GM18870 (cell line): ENCODE measurements at regions not wholly inside any gene's neighbourhood (a gene's known extent, or its start where the extent isn't known, plus 50 kb on each side); places are given as distances from the start of the nearest gene placed in this dataset.
"Not testable (repeated sequence)": the region's sequence is repeated elsewhere in the genome, so short reads cannot be mapped to it uniquely, and the experiment has no call there.

Experiments
- ATAC-seq: cut with Tn5 transposase; IDR thresholded peaks from one replicate; pipeline ENCODE4 v1.9.1; 2021; ENCODE audit warnings: moderate library complexity; ENCODE audit not compliant: unreplicated experiment

DNA sequence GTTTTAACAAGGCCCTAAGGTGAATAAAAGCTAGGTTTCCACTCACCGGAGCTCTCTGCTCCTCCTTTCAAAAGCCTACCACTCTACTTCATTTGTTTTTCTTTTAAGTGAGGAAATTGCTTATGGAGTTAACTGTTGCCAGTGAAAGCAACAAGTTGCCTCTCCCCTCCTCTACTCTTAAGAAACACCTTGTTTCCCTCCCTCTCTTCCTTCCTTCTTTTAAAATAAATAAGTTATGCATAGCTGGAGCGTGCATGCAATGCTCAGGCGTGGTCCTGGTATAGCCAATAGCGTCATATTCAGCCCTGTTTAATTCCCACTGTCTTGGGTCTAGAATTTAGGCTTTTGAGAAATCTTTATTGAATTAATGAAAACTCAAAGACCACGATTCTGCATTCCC, 101.1 kb upstream of the IGF1R start:
- no peak for ATAC-seq

DNA sequence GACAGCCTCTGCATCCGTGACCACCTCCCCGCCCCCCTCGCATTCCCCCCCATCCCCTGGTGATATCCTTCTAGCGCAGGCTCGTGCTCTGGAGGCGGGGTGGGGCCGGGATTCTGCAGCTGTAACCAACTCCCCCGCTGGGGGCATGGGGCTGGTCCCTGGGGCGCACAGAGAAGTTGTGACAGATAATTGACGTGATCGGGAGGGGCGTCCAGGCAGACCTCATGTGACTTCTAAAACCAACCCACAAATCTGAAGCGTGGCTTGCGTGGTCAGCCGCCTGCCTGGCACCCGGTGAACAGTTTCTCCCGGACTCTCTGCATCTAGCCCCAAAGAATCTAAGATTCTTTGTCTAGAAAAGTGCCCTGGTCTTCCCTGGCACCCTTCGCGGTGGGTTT, 100.6 kb upstream of the IGF1R start:
- ATAC-seq: no peak

DNA sequence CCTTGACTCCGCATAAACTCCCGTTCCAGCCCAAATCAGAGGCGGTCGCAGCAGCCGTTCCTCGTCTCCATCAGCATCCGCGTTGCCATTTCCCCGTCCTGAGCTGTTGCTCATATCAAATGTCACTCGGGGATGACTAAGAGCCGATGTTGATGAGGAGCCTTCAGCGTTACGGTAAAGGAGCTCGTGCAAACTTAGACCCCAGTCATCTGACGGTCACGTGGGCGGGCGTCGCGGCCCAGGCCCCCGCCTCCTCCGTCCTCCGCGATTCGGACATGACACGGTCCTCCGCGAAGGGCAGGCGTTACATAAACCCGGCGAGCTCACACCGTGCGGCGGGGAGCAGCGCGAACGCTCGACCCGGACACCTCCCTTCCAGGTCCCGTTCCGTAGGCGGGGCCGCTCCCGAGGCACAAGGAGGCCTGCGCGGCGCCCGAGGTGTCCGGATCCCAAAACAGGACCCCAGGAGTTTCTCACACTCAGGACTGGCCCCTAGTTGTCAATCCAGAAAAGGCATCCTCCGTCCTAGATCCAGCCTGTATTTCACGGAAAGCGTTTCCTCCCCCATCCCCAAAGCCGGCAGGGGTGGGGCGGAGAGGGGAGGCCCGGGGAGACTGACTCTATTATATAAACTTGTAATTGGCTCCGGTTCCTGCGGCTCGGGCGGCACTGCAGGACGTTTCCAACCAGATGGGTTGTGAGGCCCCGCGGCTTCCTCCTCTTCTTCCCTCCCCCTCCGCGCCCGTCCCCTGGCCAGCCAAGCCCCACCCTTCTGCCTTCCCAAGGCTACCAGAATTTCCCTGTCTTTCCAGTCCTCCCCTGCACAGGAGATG, 100.0 kb upstream of the IGF1R start:
- ATAC-seq: no peak

DNA sequence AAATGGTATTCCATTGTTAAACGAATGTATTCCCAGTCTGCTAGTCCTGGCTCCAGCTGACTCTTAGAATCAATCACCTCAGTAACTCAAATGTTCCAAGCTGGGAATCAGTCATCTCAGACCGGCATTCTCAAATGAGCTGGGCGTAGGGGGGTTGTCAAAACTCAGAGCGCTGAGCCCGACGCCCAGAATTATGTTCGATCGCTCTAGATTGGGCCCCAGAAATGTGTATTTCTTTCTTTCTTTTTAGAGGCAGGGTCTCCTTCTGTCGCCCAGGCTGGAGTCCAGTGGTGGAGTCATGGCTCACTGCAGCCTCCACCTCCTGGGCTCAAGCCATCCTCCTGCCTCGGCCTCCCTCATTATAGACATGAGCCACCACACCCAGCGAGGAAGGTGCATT, 99.3 kb upstream of the IGF1R start:
- ATAC-seq: no peak

DNA sequence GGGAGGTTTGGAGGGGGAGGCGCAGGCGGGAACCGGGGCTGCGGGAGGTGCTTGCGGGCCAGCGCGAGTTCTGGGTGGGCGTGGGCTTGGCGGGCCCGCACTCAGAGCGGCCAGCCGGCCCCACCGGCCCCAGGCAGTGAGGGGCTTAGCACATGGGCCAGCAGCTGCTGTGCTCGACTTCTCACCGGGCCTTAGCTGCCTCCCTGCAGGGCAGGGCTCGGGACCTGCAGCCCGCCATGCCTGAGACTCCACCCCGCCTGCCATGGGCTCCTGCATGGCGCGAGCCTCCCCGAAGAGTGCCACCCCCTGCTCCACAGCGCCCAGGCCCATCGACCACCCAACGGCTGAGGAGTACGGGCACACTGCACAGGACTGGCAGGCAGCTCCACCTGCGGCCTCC, 98.6 kb upstream of the IGF1R start:
- ATAC-seq: no peak

DNA sequence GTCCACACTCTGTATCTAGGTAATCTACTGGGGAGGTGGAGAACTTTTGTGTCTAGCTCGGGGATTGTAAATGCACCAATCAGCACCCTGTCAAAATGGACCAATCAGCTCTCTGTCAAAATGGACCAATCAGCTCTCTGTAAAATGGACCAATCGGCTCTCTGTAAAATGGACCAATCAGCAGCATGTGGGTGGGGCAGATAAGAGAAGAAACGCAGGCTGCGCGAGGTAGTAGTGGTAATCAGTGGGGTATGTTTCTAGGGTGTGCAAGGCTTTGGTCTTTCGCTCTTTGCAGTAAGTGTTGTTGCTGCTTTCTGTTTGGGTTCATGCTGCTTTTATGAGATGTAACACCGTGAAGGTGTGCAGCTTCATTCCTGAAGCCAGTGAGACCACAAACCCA, 98.0 kb upstream of the IGF1R start:
- ATAC-seq: not testable (repeated sequence)

DNA sequence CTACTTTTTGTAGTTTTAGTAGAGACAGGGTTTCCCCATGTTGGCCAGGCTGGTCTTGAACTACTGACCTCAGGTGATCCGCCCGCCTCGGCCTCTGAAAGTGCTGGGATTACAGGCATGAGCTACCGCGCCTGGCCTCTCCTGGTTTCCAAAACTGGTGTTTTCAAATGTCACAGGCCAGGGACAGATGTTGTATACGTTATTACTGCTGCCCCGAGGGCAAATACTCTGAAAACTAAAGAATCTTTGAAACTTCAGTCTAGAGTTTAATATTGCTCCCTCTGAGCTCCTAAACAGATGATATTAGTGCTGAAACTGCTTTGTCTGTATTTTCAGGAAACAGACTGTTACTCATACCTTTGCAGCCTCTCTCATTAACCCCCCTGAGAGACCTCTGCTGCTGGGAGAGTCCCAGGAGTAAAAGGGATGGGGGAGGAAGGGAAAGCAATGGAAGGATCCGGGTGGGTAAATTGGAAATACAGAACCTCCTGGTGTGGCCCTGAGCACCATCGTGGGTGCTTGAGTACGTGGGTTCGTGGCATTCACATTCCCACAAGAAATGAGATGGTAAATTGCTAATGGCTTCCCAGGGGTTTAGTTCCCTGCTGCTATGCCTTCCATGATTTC, 96.3 kb upstream of the IGF1R start:
- no peak for ATAC-seq

DNA sequence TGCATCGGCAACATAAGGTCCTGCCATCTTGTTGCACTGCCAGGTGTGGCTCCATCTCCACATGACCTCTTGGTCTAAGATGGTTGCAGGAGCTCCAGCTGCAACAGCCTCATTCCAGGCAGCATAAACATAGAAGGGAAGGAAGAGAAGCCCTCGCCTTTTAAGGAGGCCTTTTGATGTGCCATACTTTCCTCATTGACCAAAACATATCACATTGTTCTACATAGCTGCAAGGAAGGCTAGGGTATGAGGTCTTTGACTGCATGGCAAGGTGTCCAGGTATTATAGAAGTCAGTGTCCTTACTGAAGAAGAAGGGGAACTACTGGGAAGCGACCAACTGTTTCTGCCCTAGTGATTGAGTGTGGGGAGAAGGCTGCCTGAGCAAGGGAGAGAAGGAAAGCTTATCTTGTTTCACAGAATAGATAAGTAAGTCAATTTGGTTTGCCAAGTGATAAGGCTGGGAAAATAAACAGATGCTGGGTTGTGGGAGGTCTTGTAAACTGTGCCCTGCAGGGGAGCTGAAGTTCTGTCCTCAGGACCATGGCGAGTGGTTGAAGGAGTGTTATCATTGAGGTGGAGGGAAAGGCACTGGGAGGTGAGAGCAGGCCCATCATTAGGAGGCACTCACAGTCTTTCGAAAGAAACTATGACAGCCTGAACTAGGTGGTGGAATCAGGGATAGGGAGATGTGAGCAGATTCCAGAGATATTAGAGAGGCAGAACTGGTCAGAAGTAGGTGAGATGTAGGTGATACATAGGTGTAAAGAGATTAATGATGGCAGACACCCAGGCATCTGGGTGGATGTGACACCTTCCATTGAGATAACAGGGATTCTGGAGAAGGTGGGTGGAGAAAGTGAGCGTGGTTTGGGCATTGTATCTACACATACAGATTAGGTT, 93.8 kb upstream of the IGF1R start:
- ATAC-seq: no peak

DNA sequence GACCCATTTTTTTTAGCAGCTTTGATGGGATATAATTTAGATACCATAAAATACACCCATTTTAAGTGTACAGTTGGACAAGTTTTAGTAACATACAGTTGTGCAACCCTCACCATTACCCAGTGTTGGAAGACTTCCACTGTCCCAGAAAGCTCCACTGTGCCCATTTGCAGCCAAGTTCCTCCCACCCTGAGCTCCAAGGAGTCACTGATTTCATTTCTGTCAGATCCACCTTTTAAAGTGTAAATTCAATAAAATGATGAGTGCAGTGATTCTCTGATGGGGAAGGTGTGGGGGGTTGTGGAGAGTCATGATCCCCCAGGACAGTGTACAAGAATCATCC, 93.2 kb upstream of the IGF1R start:
- no peak for ATAC-seq

DNA sequence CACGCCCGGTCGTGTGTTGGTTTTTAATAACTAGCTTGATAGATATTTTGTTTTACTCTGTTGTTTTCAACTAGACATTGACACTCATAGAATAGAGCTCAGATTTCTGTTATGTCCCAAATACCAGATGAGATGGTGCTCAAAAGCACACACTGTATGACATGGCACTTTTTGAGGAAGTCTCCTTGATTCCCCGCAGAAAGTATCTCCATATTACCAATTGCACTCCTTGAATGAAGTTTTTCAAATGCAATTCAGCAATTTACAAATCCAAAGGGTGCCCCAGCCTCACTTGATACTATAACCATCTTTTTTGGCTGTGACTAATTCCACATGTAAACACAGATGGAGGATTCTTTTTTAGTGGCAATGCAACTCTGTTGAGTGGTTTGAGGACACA, 92.0 kb upstream of the IGF1R start:
- no peak for ATAC-seq

DNA sequence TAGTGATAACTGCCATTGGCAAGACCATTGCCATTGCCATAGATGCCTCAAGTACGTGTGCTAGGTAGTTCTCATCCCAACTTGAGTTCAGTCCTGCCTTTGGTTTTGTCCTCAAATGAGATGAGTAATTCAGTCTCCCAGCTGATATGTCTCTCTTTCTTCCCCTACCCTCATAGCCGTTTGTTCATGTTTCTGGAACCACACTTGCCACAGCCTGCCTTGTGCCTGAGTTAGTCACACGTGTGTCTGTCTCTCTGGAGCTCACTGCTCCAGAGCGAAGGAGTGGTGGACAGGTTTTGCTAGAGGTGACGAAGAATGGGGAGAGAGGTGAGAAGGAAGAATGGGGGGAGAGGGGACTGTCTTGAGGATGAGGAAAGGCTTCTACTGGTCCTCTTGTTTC, 88.0 kb upstream of the IGF1R start:
- no peak for ATAC-seq

DNA sequence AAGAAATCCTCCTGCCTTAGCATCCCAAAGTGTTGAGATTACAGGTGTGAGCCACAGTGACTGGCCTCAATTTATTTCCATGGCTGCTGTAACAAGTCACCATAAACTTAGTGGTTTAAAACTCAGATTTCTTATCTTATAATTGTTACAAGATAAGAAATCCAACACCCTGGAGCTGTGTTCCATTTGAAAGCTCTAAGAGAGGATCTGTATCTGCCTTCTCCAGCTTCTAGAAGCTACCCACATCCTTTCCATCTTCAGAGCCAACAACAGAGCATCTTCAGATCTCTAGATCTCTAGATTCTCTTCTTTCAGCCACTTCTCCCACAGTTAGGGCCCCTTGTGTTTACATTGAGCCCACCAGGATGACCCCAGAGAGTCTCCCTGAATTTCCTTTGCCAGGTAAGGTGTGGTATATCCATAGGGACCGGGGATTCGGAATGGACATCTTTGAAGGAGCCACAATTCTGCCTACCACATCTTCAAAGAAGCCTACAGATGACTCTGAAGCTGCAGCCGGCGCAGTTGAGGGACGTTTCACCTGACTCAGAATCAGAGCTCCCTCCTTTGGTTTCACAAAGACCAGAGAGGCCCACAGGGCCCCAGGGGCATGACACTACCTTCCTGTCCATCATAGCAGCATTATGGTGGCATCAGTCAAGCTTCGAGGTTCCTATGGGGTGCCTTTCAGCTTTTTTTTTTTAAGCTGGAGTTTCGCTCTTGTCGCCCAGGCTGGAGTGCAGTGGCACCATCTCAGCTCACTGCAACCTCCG, 87.0 kb upstream of the IGF1R start:
- ATAC-seq: no peak

DNA sequence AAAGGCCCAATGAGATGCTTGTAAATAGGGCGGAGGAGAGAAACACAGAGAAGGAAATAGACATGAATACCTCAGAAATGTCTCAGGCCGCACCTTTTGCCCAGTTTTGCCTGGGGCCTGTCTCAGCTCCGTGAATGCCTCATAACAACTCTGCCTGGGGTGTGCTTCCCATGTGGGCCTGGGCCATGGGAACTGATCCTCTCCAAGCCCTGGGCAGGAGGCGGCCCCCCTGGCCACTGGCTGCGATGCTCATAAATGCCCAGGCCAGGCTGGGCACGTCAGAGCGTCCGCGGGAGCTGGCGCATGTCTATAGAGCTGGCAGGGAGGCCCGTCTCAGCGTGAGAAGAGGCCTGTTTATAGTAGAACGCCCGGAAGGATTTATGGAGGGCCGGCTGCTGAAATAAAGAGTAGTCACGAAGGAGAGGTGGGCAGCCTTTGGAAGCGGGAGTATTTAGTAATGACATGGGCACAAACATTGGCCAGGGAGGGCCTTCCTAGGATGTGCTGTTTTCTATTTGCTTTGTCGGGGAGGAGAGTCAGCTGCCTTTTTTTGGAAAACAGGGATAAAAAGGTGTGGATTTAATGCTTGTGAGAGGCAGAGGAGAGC, 85.9 kb upstream of the IGF1R start:
- ATAC-seq: no peak

DNA sequence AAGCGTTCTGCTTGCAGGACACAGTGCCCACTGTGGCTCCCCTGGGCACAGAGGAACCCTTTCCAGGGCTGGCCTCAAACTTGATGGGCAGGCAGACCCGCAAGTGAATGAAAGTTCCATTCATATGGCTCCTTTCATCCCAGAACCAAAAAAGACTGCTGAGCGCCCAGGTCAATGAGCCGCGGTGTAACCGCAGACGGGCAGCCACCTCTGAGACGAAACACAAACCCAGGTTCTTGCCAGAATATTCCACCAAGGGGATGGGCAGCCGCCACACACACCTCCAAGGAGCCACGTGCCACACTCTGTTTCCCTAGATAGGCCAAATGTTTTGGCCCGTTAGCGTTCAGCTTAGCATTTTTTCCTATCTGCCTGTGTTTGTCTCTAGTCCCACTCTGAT, 82.8 kb upstream of the IGF1R start:
- ATAC-seq: no peak

DNA sequence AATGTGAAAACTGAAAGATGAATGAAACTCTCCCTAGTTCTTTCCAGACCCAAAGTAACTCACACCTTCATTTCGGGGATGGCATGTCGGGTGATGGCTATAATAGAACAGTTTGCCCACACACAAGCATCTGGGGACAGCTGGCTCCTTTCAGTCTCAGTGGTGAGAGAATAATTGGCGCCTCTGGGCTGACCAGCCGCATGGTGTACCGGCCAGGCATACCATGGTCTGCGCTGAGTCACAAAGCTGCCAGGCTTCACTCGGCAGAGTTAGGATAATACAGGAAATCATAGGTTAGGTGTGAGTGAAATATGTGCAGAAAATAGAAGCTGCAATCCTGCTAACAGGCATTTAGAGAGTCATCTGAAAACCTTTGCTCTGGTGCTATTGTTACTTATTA, 80.4 kb upstream of the IGF1R start:
- ATAC-seq: no peak

DNA sequence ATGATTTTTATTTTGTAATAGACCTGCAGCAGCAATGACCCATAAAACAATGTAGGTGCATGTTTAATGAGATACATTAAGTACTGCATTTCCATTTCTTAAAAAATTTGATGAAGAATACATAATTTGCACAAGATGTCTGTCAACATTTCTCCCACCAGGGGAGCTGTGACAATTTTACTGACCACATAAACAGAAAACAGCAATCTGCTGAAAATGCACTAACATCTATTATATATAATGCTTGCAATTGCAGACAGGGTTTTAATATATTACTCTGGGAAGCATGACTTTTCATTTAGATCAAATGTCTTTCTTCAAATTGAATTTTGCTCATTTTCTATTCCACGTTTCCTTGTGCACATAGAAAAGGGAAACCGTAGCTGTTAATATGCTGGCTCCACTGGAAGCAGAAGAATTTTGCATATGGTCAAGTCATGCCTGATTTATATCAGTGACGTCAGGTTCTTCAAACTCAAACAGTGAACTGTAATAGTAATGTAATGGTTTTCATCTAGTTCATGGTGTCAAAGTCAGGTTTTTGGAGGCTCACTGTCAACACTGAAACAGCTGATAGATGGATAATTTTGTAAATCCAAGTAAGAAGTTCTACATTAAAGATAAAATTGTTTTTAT, 79.8 kb upstream of the IGF1R start:
- no peak for ATAC-seq

DNA sequence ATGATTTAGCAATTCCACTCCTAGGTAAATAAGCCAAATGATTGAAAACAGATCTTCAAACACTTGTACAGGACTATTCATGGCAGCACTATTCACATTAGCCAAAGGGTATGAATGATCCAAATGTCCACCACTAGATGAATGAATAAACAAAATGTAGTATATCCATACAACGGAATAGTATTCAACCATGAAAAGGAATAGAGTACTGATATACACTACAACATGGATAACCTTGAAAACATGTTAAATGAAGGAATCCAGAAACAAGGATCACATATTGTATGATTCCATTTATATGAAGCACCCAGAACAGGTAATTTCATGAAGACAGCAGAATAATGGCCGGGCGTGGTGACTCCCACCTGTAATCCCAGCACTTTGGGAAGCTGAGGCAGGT, 78.2 kb upstream of the IGF1R start:
- no peak for ATAC-seq

DNA sequence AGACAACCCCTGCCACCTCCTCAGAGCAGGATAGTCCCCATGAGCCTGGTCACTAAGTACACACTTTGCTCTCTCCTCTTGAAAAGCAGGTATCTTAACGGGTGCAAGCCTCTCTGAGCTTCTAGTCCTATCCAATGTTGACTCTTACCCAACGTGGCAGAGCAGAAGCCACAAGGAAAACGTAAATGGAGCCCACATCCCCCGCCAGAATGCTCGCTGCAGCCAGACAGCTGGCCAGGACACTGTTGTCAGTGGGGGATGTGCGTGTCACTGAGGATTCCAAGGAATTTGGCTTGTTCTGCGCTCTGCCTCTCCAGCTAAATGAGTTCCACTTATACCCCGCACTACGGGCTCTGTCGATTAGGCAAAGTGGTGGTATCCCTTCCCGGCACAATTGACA, 67.8 kb upstream of the IGF1R start:
- no peak for ATAC-seq

DNA sequence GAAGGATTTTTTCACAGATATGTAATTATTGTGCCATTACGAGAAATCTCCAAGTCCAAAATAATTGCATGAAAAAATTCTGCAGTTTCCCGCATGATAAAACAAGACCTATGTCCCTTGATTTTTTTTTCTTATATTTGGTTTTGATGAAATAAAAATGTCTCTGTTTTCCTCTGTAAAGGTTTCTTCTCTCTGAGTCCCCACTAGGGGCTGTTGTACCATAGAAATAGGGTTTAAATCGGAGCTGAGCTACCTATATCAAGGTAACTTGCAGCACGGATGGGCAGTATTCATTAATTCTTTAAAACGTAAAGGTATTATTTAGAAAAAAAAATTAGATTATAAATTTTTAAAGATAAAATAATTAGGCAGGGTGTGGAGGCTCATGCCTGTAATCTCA, 66.6 kb upstream of the IGF1R start:
- ATAC-seq: no peak

DNA sequence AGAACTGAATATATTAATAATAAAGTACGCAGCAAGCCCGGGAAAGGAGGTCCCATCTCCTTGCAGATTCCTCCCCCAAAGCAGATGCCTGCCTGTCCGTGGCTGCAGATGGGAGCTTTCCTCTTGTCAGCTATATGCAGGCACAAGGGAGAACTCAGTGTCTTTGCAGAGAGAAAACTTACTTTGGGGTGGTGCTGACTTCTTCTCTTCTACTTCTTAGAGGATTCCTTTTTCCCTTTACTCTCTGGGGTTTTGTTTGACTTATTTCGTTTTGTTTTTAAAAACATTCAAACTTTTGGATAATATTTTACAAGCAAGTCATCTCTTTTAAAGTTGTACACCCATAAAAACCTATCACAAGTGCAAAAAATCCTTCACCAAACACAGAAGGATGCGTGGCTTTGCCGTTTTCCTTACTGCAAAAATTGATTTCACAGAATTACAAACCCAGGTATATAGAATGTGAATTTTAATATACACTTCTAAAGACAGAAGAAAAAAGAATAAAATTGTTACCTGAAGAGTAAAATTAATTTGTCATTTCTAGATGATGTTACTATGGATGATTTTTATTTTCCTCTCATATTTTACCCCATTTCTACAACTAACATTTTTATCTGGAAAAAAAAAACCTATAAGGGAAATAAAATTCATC, 65.3 kb upstream of the IGF1R start:
- ATAC-seq: no peak
